GM21723 (cell line): ENCODE measurements at regions not wholly inside any gene's neighbourhood (a gene's known extent, or its start where the extent isn't known, plus 50 kb on each side); places are given as distances from the start of the nearest gene placed in this dataset.
"Not testable (repeated sequence)": the region's sequence is repeated elsewhere in the genome, so short reads cannot be mapped to it uniquely, and the experiment has no call there.

Experiments
- ATAC-seq: cut with Tn5 transposase; IDR thresholded peaks from one replicate; pipeline ENCODE4 v1.9.1; 2021; ENCODE audit warnings: mild to moderate bottlenecking, moderate library complexity; ENCODE audit not compliant: unreplicated experiment

DNA sequence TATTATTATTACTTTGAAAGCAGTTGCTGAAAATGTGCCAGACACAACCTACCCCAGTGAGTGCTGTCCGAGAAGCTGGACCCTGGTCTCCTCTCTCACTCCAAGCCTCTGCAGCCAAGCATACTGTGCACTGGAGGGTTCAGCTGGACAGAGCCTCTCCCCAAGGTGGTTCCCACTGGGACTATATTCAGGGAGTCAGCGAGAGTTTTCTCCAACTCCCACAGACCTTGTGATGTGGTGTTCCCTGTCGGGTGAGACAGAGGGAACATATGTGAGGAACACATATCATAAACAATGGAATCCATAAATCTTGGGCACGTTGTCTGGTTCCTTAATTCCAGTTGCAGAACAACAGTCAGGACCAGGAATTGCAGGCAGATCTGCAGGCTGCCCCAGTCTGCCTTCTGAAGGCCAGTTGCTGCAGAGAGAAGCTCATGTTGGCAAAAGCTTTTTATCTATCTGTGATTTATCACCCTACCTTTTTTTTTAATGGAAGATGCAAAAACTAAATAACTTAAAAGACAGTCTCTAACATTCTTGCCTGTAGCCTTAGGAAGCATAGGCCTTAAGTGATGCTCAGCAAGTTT is 619.8 kb upstream of the TBX3 start:
- no peak for ATAC-seq

DNA sequence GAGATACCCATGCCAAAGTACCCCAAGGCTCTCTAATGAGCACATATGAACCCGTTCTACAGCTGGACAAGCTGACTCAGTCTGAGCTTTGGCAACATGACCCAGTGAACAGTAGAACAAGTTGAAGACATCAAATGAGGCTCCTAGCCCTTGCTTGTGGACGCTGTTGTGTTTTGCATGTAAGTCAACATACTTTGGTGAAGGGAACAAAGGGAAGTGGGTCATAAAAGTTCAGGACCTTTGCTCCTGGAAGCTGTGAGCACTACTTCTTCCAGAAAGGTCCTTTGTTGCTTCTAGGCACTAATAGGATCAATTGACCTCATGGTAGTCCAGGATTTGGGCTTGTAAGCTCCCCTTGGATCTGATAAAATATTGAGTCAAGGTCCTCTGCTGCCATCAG is 613.5 kb upstream of the TBX3 start:
- ATAC-seq = no peak

DNA sequence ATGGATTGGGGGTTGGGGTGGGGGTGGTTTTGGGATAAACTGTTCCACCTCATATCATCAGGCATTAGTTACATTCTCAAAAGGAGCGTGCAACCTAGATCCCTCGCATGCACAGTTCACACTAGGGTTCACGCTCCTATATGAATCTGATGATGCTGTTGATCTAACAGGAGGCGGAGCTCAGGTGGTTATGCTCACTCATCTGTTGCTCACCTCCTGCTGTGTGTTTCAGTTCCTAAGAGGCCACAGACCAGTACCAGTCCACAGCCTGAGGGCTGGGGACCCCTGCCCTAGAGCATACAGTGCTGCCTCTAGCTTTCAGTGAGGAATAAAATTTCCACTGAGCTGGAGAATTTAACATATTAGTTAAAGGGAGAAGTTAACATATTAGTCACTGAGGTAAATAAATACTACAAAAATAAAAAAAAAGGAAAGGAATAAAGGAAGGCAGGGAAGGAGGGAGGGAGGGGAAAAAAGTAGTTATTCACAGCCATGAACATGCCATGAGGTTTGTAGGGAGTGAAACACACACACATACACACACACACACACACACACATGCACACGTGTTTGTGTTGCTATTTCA is 612.7 kb upstream of the TBX3 start:
- ATAC-seq = no peak

DNA sequence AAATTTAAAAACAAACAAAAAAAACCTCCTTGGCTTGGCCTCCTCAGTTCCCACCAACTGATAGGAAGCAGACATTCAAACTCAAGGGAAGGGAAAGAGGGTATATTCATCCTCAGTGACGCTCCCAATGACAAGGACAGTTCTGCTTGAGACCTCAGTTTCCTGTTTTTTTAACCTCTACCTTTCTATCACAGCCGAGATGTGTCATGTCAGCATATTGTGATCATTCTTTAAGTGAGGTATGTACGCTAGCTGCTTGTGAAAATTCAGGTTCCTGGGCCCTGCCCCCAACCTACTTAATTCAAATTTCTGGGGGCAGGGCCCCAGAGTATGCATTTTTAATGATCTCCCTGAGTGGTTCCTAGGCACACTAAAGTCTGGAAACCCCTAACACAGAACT is 611.9 kb upstream of the TBX3 start:
- no peak for ATAC-seq

DNA sequence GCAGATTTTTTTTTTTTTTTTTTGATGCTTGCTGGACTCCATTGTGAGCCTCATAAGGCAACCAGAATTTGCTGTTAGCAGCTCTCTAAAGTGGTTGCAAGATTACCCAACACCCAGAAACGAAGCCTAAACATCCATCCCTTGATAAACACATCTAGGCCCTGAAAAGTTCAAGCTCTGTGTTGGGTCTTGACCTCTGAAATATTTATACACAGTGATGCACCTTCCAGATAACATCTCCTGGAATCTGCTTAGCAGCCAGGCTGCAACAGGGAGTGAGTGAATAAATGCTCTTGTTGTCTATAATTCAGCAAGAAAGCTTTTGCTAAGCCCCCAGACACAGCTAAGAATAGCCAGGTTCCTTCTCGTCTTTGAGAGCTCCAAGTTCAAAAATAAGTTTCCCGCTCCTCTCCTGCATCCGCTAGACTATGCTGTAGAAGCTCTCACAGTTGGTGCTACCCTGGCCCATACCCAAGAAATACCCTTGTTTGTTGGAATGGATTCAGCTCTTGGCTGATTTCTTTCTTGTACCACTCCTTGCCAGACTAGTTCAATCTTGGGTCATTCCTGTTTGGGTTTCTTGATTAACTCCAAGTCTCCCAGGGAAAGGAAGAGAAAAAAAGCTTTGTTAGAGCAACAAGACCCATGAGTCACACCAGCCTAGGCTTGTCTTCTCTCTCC is 610.6 kb upstream of the TBX3 start:
- no peak for ATAC-seq

DNA sequence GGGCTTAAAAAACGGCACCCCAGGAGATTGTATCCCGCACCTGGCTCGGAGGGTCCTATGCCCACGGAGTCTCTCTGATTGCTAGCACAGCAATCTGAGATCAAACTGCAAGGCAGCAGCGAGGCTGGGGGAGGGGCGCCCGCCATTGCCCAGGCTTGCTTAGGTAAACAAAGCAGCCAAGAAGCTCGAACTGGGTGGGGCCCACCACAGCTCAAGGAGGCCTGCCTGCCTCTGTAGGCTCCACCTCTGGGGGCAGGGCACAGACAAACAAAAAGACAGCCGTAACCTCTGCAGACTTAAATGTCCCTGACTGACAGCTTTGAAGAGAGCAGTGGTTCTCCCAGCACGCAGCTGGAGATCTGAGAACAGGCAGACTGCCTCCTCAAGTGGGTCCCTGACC is 601.5 kb upstream of the TBX3 start:
- ATAC-seq = not testable (repeated sequence)

DNA sequence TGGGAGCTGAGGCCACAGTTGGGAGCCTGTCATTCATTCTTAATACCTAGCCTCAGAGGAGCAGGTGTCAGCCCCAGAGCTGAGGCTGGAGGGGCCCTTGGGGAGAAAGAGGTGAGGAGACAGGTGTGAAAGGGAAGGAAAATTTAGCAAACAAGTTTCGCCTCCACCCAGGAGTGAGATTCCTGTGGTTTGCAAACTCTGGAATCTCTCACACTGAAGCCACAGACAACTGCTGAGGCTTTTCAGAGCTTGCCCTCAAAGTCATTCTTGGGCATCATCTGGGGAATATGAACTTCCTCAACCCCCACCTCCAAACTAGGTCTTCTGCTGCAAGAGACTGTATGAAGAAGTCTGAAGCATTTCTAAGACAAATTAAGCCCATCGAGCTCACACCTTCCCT is 589.5 kb upstream of the TBX3 start:
- ATAC-seq = no peak

DNA sequence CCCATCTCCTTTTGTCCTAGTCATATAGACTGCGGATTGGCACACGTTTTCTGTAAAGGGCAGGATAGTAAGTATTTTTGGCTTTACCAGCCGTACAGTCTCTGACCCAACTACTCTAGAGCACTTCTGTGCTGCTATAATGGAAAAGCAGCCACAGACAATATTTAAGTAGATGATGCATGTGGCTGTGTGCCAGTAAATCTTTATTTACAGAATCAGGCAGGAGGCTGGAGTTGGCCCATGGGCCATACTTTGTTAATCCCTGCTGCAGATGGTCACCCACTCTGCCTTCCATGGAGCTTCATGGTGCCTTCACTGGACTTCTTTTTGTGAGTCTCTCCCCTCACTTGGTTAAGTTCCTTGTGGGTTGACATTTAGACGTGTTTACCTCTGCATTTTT is 584.5 kb upstream of the TBX3 start:
- no peak for ATAC-seq

DNA sequence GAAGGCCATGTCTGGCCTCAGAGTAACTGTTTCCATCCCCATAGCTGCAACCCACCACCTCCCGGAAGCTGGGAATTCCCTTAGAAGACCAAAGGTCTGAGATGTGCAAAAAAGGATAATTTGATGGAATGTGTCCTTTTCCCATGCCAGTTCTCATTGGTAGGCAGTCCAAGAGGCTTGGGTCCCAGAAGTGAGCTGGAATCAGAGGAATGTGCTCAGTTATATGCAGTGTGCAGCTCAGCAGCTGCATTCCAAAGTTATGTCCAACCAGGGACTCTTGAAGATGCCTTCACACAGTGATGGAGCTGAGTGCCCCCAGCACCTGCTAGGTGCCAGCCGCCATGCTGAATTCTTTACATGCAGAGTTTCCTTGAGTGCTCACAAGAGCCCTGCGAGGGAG is 583.9 kb upstream of the TBX3 start:
- no peak for ATAC-seq

DNA sequence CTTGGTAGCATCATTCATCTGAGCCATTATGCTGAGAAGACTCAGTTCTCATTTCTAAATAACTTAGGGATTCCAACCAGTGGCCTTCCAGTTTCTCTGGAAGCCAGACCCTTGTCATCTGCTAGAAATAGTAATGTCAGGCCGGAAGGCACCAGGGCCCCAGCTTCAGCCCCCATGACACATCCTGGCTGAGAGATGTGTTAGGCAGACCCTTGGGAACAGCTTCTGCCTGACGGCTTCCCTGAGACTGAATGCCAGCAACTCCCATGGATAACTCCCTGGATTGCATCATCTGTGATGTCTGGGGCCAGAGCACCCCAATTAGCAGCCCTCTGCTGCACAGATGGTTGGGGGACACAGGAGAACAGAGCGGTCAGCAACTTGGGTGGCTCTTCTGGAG is 583.5 kb upstream of the TBX3 start:
- ATAC-seq = no peak

DNA sequence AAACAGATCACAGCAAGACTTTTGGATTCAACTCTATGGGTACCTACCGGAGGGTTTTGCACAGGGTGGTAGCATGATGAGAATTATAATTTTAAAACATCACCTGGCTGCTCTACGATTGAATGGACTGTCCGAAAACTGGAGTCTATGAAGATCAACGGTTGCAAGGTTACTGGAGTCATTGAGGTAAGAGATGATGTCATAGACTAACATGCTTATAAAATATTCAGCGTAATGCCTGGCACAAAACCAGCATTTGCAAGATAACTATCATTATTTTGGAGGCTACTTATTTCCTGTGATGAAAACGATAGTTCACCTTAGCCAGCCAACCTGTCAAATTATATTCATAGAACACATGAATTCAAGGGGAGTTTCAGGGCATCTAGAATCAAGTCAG is 580.6 kb upstream of the TBX3 start:
- no peak for ATAC-seq

DNA sequence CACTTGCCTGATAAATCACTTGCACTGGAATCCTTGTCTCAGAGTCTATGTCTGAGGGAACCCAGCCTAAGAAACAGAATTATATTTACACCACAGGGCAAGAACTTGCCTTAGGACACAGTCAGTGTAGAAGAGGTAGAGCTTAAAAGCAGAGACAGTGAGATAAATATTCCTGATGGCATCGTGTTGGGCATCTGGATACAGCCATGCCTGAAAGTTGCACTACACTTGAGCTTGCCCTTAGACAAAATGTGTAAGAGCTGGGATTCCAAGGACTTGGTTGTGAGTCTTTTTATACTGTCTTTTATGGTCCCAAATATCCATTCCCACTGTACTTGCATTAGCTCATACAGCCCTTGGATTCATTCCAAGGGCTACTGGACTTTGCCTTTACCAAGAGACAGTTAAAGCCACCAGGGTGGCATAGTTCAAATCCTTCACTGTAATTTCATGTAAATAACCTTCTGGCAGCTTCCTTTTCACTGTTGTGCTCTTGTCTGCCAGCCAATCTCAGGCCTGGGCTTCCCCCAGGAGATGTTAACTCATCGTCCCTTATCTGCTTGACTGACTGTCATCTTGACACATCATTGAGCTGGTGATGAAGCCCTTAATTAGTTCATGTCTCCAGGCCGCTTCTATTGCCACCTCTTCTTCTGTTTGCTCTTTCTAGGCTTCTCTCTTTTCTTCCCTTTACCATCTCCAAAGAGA is 577.9 kb upstream of the TBX3 start:
- no peak for ATAC-seq

DNA sequence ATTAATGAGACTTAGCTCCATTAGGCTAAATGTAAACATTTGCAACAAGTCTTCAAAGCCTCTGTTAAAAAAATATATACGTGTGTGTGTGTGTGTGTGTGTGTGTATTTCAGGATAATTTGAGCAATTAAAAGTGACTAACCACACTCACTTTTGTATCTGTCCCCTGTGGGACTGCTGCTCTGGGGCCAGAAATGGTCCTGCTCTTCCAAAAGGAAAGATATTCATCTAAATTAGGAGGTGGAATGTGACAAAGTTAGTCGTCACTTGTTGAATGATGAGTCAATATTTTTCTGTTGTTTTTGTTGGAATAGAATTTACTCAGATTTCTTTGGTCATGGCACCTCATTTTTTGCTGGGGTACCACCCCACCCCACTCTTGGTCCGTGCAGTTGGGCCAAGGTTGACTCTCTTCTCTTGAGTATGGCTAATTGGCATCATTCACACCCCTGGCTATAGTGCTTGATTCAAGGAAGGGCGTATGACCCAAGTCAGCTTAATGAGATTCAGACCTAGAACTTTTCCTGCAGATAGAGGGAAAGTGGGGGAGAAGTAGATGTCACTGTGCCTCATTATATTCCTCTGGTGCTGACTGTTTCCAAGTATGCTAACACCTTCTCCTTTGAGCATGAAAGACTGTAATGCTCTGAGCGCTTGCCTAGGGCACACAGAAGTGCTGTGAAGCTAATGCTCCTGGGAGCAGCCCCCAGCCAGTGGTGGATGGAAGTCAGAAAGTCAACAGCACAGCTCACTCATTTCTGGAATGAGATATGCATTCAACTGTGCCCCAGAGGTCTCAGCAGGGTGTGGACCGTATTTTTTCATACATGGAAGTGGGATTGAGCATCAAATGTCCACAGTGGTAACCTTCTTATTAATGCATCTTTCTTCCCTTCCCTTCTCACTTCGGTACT is 577.0 kb upstream of the TBX3 start:
- no peak for ATAC-seq

DNA sequence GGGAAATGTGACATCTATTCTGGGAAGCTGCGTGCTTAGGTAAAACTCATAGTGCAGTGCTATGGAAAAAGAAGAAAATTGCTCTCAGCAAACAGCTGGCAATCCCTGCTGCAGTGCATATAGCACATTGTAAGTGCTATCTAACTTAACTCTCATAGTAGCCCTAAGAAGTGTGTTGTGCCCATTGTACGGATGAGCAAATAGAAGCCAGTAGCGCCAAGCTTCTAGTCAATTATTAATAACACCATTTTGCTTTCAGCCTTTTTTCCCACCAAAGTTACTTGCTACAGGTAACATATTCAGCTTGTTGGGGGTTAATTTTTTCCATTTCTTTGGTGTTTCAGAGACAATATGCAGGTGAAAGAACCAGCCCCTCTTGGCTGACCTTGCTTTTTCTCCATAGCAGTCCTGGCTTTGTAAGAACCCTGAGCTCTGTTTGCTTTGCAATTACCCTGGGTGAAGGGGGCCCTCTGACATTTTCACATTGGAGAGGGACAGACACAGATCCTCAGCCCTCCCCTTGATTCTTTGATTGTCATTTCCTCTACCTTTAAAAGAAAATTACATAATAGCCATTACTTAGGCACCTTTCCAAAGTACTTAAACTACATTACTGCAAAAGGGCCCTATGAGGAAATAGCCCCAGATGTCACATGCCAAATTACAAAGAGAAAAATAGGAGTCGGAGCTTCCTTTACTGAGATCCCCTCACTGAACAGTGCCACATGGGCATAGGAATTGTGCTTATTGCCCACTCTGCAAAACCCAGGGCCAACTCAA is 576.2 kb upstream of the TBX3 start:
- ATAC-seq = no peak

DNA sequence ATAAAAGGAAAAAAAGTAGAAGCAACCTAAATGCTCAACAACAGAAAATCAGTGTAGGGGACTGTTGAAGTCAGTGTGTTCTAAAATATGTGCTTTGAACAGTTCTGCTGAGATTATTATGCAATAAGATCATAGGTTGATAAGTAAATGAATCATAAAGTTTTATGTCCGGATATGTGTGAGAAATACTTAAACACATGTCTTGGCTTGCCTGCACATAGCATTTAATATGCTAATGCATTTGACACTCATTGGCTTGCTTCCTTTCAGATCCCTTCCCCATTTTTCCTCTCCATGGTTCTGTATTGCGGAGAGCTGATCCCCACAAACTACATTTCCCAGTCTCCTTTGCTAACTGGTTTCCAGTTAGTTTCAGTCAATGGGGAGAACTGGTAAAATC is 573.8 kb upstream of the TBX3 start:
- ATAC-seq = no peak

DNA sequence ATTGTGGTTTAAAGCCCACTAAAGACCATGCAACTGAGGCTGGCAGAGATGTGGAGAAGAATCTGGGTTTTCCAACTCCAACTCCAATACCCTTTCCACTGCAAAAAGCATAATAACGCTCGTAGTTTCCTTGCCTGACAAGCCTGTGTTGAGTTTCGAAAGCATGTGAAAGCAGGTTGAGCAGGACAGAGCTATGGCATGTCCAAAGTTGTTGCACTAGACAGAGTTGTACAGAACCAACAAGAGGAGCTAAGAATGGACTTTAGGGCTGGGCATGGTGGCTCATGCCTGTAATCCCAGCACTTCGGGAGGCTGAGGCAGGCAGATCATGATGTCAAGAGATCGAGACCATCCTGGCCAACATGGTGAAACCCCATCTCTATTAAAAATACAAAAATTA is 572.0 kb upstream of the TBX3 start:
- no peak for ATAC-seq

DNA sequence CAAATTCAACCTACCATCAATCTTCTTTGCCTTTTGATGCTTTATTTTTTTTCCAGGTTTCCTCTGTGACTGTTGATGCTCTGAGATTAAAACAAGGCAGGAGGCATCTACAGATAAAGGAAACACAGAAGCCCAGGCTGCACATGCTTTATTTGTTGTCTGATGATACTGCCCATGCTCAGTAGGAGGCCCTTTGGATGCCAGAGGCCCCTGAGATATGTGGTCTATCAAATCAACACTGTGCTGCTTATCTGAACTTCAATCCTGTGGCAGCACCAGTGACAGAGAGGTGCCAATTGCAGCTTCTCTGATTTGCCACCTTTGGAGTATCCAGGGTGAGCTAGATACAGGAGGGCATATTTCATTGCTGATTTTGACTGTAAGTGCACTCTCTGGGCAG is 571.3 kb upstream of the TBX3 start:
- ATAC-seq = no peak

DNA sequence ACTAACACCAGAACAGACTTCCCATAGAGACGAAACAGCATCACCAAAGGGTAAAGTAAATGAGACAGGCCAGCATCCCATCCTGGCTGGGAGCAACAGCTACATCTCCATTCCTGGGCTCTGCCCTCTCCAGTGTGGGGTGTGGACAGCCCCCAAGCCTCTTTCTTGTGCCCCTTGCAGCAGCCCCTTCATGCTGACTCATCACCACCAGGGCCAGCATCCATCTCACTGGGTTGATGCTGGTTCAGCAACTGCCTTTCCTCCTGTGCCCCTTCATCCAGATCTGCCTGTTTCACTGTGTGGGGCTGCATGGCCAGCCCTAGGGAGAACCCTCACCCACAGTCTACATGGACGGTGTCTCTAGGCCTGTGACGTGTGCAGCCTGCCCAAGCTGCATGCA is 569.1 kb upstream of the TBX3 start:
- no peak for ATAC-seq

DNA sequence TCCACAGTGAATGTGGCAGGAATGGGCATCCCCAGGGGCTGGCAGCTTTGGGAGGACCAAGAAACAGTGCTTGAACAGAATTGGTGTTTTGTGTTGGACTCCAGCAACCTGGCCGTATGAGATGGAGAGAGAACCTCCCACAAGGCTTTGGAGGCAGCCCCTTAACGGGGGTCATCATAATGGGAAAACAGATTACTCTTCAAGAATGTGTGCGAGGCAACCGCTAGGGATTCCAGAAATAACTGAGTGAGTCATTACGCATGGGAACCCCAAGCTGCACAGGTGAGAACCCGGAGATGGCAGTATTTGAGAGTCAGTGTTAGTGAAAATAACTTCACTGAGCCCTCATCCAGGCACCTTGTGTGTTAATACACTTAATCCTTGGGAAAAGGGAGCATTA is 567.8 kb upstream of the TBX3 start:
- ATAC-seq = no peak

DNA sequence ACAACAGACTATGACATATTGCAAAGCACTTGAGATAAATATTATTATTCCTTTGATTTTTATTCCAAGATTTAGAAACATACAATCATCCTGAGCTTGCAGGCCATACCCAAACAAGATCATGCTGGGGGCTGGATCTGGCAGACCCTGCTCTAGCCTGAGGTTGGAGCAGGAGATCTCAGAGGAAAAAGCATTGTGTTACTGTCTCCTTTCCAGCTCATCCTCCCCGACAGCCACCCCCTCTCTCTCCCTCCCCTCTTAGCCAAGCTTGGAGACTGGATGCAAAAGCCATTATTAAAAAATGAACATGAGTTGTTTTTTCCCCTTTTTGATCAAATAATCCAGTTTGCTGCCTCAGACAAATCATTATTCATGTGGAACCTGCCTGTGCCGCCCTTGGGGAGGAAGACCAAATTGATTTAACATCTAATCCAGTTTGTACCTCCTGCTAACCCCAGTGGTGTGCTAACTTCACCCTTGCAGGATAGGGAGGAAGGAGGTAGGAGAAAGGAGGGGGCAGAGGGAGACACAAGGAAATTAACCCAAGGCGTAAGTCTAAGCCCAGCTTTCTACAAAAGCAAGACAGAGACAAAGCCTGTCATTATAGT is 565.8 kb upstream of the TBX3 start:
- no peak for ATAC-seq
